C4-2B (cell line): ENCODE measurements at regions not wholly inside any gene's neighbourhood (a gene's known extent, or its start where the extent isn't known, plus 50 kb on each side); places are given as distances from the start of the nearest gene placed in this dataset.
"Not testable (repeated sequence)": the region's sequence is repeated elsewhere in the genome, so short reads cannot be mapped to it uniquely, and the experiment has no call there.

Experiments
- H3K27ac ChIP-seq: fragments of 450-650 bp; 2 replicates; pipeline ENCODE4 v1.5.1; 2017
- ZFX ChIP-seq: fragments of 450-650 bp; IDR thresholded peaks from 2 replicates; pipeline ENCODE4 v1.6.1; 2017
- TF ChIP-seq, protein P1 (sequence below): fragments of 450-650 bp; conservative IDR thresholded peaks from 2 replicates; pipeline ENCODE4 v1.5.1; 2017; ENCODE audit warnings: mild to moderate bottlenecking

DNA sequence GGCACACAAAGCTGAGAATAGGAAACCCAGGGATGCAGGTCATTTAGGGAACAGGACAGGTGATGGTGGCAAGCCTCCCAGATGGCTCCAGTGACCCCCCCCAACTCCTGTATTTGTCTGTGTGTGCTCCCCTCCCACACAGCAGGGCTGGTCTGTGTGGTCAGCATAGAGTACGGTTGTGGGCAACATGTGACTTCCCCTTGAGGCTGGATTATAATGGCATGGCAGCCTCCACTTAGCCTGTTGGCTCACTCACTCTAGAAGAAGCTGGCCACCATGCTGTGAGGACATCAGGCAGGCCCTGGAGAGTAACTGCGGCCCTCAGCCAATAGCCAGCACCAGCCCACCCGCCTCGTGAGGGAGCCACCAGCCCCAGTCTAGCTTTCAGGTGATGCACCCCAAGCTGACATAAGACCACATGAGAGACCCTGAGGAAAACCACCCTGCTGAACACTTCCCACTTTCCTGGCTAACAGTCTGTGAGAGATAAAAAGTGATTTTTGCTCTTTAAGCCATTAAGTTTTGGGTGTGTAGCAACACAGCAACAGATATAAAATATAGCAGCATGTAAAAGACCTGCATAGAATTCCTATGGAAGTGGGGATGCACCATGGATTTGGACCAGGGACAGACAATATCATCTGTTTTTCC lies 151.3 kb downstream of the LAT start:
- H3K27ac ChIP-seq = not testable (repeated sequence)

DNA sequence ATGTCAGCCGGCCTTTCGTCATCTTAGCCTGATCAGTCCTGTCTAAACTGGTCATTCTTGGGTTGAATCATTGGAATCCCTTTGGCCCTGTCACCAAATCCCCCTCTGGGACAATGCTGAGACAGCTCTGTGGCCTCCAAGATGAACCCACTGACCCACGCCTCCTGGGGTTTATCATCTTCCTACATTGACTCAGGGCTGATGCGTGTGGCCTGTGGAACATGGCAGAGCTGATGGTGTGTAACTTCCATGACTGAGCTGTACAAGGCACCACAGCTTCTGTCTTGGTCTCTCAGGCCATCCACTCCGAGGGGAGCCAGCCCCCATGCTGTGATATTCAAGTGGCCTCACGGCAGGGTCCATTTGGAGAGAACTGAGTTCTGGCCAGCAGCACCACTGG lies 150.2 kb downstream of the LAT start:
- H3K27ac ChIP-seq = not testable (repeated sequence)

DNA sequence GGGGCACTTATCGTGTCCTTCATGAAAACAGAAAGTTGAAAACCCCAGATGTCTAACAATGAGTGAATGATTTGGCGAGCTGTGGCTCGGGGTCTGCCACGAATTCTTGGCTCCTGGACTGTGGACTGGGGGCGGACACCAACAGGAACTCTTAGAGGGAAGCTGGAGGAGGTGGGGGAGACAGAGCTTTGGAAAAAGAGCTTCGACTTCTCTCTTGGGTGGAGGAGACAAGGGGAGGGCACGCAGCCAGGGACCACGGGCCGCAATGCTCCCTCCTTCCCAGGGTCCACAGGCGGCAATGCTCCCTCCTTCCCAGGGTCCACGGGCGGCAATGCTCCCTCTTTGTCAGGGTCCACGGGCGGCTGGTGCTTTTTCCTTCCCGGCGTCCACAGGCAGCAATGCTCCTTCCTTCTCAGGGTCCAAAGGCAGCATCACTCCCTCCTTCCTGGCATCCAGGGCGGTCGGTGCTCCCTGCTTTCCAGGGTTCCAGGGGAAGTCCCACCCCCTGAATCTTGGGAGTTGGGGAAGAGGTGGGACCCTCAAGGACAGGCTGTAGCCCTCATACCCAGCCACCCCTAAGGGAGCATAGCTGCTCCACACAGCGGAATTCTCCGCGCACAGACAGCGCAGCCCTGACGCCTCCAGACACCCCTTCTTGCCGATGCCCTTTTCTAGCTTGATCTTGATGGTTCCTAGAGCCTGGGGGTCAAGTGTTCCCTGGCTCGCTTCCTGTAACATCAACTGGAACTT lies 149.0 kb downstream of the LAT start:
- H3K27ac ChIP-seq = not testable (repeated sequence)

DNA sequence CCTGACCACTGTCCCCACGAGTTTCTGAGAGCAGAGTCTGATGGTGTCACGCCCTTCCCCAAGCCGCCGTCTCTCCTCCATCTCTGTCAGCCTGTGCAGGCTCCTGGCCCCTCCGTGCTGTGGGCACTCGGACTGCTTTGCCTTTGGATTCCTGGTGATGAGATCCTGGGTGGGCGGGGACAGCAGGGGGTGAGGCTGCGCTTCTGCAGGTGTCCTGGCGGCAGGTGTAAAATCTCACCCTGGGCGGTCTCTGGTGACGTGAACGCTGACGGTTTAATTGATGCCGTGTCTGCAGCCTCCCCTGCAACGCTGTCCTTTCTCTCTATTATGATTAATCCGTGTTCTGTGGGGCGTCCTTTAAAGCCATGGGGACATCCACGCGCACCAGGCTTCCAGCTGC lies 148.0 kb downstream of the LAT start:
- not testable (repeated sequence) for H3K27ac ChIP-seq

DNA sequence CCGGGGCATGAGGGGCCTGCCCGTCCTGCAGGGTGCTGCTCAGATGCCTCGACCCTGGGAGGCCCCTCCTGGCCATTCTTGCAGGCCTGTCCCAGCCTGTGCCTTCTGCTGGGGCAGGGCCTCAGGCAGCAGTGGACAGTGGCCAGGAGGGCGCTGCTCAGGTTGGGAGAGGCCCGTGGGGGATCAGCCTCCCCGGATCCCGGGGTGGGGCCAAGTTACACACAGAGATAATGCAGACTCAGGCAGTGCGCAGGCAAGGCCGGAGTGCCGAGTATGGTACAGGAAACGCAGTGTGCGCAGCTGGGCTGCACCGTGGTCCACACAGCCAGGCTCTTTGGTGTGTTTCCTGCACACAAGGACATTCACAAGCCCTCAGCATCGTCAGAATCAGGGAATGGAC lies 147.6 kb downstream of the LAT start:
- not testable (repeated sequence) for H3K27ac ChIP-seq

DNA sequence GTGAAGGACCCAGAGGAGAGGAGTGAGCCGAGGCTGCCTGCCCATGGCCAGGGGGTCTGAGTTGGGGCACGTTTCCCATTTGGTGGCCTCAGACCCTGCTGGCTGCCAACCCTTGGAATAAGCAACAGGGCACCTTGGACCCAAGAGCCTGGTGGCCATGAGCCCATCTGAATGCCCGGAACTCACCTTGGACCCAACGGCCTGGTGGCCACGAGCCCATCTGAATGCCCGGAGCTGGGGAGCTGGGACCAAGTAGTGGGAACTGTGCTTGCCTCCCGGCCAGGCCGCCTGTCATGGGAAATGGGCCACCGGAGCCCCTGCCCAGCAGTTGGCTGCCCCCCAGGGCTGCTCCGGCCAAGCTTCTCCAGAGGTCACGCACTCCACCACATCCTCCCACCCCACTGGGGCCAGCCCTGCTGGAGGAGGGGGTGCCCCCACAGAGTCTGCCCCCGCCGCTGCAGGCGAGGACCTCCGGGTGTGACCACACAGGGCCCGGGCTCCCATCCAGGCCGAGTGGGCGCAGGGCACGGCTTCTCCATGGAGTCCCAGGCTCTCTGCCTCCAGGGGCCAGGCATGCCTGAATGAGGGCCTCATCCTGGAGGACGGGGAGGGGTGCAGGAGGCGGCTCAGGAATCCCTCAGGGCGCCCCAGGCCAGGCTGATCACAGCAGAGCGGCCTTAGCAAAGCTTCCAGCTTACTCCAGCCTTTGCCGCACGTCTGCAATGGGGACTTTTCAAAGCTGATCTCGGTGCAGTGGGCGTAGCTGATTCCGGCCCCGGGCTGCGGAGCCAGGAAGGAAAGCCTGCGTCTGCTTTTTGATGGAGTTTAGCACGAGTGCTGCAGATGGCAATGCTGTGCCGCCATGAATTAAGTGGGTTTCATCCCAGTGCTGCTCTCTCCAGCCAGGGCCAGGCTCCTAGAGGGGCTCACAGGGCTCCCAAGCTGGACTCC lies 146.3 kb downstream of the LAT start:
- H3K27ac ChIP-seq = not testable (repeated sequence)

DNA sequence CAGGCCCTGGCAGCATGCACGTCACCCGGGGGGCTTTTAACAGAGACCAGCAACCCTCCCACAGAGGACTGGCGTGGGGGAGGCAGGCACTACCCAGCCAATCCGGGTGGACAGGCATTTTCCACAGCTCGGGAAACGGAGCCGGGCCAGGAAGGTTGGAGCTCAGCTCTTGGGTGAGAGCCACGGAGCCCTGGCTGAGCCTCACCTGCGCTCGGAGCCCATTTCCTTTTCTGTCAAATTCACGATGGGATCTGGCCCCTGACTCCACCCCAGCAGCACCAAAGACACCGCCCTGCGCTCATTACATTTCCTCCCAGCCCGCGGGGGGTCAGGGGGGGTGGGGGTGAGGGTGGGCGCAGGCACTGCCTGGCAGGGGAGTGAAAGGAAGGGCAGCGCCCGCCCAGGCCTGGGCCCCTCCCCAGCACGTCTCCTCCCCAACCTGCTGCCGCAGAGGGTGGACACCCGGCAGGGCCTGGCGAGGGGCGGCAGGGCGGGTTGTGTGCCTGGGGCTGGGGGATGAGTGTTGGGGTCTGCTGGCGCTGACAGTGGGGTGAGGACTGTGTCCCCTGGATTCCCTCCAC lies 145.4 kb downstream of the LAT start:
- not testable (repeated sequence) for H3K27ac ChIP-seq

DNA sequence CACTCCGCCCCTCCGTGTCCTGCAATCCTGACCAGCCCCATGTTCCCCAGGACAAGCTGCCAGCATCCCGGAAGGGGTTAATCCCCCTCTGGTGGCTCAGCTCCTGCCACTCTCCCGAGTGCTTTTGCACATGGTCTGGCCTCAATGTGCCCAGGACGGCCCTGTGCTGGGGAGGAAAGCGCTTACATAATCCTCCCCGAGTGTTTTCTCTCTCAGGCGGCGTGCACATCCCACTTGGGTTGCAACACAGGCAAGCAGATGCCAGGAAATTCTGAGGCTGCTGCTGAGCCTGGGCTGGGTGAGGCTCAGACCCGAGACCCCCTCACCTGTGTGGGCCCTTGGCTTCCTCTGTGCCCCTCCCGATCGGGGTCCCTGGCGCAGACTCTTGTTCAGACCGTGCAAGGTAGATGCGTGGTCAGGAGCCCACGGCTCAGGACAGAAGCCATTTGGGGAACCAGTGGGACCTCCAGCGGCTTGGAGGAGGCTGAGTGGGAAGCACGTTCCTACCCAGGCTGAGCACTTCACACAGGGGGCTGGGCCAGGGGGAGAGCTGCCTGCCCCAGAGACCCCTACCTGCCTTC lies 144.7 kb downstream of the LAT start:
- H3K27ac ChIP-seq = not testable (repeated sequence)

DNA sequence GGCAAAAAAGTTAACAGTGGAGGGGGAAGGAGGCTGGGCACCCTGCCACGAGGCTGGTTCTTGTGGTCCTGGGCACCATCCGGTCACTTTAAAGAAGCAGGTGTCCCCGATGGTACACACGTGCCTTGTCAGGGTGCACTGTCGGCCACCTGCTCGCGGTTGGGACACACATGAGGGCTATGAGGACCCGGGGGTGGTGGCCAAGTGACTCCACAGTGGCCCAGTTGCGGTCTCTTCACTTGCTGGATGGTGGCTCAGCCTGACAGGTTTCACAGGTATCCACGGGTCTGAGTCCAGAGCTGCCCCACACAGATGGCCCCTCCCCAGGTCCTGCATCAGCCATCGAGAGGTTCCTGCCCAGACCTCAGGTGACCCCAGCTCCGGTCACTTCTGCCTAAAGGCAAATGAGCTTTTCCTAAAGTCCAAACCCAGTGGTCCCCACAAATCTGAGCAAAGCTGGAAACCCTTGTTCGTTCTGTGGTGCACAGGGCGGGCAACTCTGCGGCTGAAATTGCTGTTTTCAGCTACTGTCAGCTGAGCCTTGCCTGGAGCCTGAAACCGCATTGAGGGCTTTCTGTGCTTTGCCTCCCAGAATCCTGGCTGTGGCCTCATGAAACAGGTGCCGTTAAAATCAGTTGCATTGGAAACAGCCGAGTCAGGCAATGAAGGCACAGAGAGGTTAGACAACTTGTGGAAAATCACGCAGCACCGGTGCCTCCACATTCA lies 144.0 kb downstream of the LAT start:
- H3K27ac ChIP-seq = not testable (repeated sequence)

DNA sequence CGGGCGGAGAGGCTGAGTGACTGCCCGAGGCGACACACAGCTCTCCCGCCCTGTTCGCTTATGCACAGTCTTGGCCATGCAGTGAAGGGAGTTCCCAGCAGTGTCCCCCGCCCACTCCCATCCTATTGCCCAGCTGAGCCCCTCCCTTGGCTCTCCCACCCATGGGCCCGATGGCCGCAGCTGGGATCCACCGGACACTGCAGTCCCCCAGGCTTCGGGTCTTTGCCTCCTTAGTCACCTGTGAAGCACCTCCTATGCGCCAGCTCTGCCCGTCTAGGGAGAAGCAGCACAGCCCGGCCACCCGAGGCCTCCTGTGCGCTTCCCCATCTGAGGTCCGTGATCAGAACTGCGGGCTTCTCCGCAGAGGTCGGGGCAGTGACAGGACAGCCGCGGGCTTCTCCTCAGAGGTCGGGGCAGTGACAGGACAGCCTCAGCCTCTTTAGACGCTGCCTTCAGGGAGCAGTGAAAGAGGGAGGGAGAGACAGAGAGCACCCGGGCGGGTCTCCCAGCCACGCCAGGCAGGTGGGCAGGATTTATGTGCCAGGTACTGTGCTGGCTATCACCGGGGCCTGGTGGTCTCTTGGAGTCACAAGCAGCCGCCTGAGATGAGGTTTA lies 143.1 kb downstream of the LAT start:
- H3K27ac ChIP-seq = not testable (repeated sequence)

DNA sequence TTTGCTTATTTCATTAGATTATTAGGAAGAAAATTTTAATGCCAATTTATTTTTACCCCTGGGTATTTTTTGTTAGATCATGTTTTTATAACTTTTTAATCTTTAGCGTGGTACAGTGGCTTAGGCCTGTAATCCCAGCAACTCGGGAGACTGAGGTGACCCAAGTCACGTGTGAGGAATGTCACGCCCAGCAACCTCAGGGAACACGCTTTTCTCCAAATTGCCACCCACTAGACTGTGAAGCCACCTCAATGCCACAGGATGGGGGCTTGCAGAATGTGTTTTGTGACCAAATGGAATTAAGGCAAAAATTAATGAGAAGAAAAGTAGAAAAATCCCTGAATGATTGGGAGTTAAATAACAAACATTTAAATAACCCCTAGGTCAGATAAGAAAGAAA lies 141.8 kb downstream of the LAT start:
- H3K27ac ChIP-seq = no peak overlapping the region
- no peak for TF ChIP-seq ZFX
- TF ChIP-seq, protein P1, sequence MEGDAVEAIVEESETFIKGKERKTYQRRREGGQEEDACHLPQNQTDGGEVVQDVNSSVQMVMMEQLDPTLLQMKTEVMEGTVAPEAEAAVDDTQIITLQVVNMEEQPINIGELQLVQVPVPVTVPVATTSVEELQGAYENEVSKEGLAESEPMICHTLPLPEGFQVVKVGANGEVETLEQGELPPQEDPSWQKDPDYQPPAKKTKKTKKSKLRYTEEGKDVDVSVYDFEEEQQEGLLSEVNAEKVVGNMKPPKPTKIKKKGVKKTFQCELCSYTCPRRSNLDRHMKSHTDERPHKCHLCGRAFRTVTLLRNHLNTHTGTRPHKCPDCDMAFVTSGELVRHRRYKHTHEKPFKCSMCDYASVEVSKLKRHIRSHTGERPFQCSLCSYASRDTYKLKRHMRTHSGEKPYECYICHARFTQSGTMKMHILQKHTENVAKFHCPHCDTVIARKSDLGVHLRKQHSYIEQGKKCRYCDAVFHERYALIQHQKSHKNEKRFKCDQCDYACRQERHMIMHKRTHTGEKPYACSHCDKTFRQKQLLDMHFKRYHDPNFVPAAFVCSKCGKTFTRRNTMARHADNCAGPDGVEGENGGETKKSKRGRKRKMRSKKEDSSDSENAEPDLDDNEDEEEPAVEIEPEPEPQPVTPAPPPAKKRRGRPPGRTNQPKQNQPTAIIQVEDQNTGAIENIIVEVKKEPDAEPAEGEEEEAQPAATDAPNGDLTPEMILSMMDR = no peak

DNA sequence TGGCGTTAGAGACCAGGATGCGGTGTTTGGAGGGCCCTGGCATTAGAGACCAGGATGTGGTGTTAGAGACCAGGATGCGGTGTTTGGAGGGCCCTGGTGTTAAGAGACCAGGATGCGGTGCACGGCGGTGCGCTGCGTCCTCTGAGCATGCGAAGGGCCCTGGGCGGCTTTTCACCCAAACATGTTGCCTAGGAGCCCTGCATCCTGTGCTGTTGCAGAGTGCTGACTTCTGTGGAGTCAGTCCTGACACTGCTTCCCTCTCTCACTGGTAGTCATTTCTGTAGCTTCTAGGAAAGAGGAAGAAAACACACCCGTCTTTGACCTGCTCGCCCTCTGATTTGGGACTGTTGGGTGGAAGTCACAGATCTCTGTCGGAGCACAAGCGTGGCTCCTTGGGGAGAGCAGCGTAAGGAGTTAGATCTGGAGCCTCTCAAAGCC lies 141.2 kb downstream of the LAT start:
- TF ChIP-seq ZFX = no peak
- TF ChIP-seq, protein P1 = no peak
- H3K27ac ChIP-seq = no peak overlapping the region
